T-helper 1 cell treated with Interleukin-12 subunit alpha and Interleukin-12 subunit beta and Interleukin-4 antibody, amounts not matched to agents 30 μg/mL and 1 μg/mL, for 36 hours (primary cell): ENCODE measurements at regions not wholly inside any gene's neighbourhood (a gene's known extent, or its start where the extent isn't known, plus 50 kb on each side); places are given as distances from the start of the nearest gene placed in this dataset.
"Not testable (repeated sequence)": the region's sequence is repeated elsewhere in the genome, so short reads cannot be mapped to it uniquely, and the experiment has no call there.

Experiments used
- H3K27ac Mint-ChIP-seq: one replicate; pipeline ENCODE4 v1.8.0; 2021; ENCODE audit warnings: mild to moderate bottlenecking, mixed read lengths
- H3K27me3 Mint-ChIP-seq: one replicate; pipeline ENCODE4 v1.8.0; 2021; ENCODE audit warnings: low read depth, mixed read lengths
- H3K36me3 Mint-ChIP-seq: one replicate; pipeline ENCODE4 v1.8.0; 2021; ENCODE audit warnings: low read depth, mixed read lengths
- H3K4me1 Mint-ChIP-seq: one replicate; pipeline ENCODE4 v1.8.0; 2021; ENCODE audit warnings: low read depth, mixed read lengths
- H3K4me3 Mint-ChIP-seq: one replicate; pipeline ENCODE4 v1.8.0; 2021; ENCODE audit warnings: mild to moderate bottlenecking, moderate library complexity, mixed read lengths
- H3K9me3 Mint-ChIP-seq: one replicate; pipeline ENCODE4 v1.8.0; 2021; ENCODE audit warnings: mixed read lengths

- Mint-ChIP-seq H3K4me3 (no peak overlapping the region), H3K4me1 (no peaks in the 10 kb centered on the region), H3K27me3 (no peaks in the 10 kb centered on the region), H3K27ac (no peak overlapping the region), H3K9me3 (peaks cover 43% of the 10 kb centered on the region), H3K36me3 (peaks cover 4% of the 10 kb centered on the region)
Observed at GRCh38 chr5:159680095-159680494, 236.2 kb upstream of the ADRA1B start.

DNA sequence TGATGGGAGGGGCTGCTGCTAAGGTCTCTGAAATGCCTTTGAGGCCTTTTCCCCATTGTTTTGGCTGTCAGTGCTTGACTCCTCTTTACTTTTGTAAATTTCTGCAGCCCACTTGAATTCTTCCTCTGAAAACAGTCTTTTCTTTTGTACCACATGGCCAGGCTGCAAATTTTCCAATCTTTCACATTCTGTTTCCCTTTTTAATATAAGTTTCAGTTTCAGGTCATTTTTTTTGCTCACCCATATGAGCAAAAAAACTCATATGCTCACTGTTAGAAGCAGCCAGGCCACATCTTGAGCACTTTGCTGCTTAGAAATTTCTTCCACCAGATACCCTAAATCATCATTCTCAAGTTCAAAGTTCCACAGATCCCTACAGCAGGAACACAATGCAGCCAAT lies 234.6 kb upstream of the ADRA1B start:
- Mint-ChIP-seq H3K27ac (no peak overlapping the region), H3K27me3 (no peaks in the 10 kb centered on the region), H3K4me3 (no peak overlapping the region), H3K36me3 (peaks cover 4% of the 10 kb centered on the region), H3K4me1 (no peaks in the 10 kb centered on the region), H3K9me3 (peaks cover 43% of the 10 kb centered on the region)

DNA sequence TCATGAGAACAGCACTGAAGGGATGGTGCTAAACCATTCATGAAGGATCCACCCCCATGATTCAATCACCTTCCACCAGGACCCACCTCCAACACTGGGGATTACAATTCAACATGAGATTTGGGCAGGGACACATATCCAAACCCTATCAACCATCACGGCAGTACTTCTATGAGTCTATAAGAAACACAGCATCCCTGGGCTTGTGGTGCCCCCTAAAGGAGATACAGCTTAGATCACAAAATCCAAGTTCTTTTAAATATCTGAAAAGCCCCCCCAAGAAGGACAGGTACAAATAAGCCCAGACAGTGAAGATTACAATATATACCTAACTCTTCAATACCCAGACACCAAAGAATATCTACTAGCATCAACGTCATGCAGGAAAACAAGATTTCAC lies 233.7 kb upstream of the ADRA1B start:
- no peak overlapping the region for H3K4me3 Mint-ChIP-seq
- peaks cover 4% of the 10 kb centered on the region for H3K27me3 Mint-ChIP-seq
- no peak overlapping the region for H3K27ac Mint-ChIP-seq
- peaks cover 4% of the 10 kb centered on the region for H3K36me3 Mint-ChIP-seq
- peaks cover 43% of the 10 kb centered on the region for H3K9me3 Mint-ChIP-seq
- no peaks in the 10 kb centered on the region for H3K4me1 Mint-ChIP-seq

GRCh38 chr5:159687892-159688291 lies 228.4 kb upstream of the ADRA1B start:
- H3K4me1 Mint-ChIP-seq, H3K9me3 Mint-ChIP-seq, H3K4me3 Mint-ChIP-seq, H3K27ac Mint-ChIP-seq, H3K27me3 Mint-ChIP-seq, H3K36me3 Mint-ChIP-seq: not testable (repeated sequence)

DNA sequence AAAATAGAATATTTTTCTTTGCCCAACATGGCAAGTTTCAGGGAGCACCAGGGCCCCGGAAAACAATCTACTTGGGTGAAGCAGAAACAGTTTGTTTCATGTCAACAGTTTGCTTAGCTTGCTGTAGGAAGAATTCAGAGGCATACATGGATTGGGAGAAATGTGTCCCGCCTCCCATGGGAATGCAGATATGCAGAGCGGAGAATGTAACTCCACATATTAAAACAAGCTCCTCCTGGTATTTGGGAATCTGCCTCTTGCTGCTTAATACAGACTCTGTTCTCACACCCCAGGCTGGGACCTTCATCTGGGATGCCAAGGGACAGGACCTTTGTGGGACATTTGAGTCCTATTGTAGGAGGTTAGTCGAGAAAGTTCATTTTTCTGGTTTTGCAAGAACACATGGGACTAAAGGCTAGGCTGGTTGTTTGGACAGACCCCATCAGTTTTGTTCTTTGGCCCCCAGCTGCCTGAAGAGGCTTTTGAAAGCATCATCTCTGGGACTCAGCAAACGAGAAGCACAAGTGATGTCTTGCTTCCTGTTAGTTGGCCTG lies 220.5 kb upstream of the ADRA1B start:
- Mint-ChIP-seq H3K27me3 (no peaks in the 10 kb centered on the region), H3K9me3 (peaks cover 12% of the 10 kb centered on the region), H3K4me3 (no peak overlapping the region), H3K27ac (no peak overlapping the region), H3K36me3 (no peaks in the 10 kb centered on the region), H3K4me1 (no peaks in the 10 kb centered on the region)

DNA sequence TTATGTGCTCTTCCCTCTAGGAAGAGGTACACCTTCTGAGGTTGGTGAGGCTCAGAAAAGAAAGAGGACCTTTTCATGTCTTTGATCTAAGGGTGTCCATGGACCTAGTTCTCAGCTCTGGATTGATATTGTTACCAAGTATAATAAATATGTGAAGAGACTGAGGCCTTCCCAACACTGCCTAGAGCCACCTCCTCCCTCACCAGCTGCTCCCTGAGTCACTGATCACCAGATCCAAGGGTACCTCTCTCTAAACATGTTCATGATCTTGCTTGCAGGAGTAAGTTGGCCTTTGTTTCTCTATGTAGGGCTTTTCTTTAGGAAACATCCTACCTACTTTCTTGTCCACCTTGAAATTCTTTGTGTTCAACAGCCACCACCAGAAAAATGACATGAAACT lies 218.8 kb upstream of the ADRA1B start:
- H3K27ac Mint-ChIP-seq: no peak overlapping the region
- no peaks in the 10 kb centered on the region for H3K36me3 Mint-ChIP-seq
- no peak overlapping the region for H3K4me3 Mint-ChIP-seq
- no peaks in the 10 kb centered on the region for H3K4me1 Mint-ChIP-seq
- no peaks in the 10 kb centered on the region for H3K27me3 Mint-ChIP-seq
- peaks cover 6% of the 10 kb centered on the region for H3K9me3 Mint-ChIP-seq

GRCh38 chr5:159698322-159698721 lies 218.0 kb upstream of the ADRA1B start:
- H3K4me1 Mint-ChIP-seq: no peaks in the 10 kb centered on the region

DNA sequence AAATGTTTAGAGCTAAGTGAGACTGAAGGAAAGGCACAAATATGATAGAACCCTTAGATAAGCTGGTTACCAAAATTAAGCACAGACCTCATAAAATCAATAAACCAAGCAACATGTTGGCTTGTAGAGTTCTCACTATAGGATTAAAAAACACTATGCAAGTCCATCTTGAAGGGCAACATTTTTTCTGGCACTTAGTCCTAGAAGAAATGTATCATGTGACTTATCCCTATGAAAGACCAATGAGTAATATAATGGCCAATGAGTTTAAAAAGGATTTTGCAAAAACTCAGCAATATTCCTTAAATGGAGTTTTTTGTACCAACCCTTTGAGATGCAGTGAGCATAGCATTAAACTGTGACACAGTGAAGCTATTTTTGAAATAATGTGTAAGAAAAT lies 216.3 kb upstream of the ADRA1B start:
- no peaks in the 10 kb centered on the region for H3K9me3 Mint-ChIP-seq
- no peak overlapping the region for H3K4me3 Mint-ChIP-seq
- H3K27me3 Mint-ChIP-seq: no peaks in the 10 kb centered on the region
- H3K27ac Mint-ChIP-seq: no peak overlapping the region
- H3K4me1 Mint-ChIP-seq: no peaks in the 10 kb centered on the region
- no peaks in the 10 kb centered on the region for H3K36me3 Mint-ChIP-seq

More at GRCh38 chr5:159698322-159698721, 218.0 kb upstream of the ADRA1B start:
- Mint-ChIP-seq H3K27me3 (no peaks in the 10 kb centered on the region), H3K36me3 (no peaks in the 10 kb centered on the region), H3K4me3 (no peak overlapping the region), H3K9me3 (peaks cover 4% of the 10 kb centered on the region), H3K27ac (no peak overlapping the region)

DNA sequence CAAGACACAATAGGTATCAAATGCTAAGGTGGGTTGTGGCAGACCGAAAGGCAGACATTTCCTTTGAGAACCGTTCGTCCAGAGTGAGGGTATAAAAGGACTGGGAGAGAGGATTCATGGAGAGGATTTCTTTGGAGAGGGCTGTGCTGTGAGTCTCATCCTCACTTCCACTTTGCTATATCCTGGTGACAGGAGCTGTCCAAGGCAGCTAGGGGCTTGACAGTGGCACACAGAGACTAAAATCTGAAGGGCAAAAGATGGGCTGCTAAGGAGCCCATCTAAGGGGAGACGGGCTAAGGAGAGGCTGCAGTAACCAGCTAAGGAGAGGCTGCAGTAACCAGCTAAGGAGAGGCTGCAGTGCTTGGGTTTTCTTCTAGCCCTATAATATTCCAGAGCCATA lies 214.0 kb upstream of the ADRA1B start:
- H3K27ac Mint-ChIP-seq: no peak overlapping the region
- no peaks in the 10 kb centered on the region for H3K4me1 Mint-ChIP-seq
- peaks cover 4% of the 10 kb centered on the region for H3K9me3 Mint-ChIP-seq
- no peaks in the 10 kb centered on the region for H3K27me3 Mint-ChIP-seq
- H3K36me3 Mint-ChIP-seq: no peaks in the 10 kb centered on the region
- no peak overlapping the region for H3K4me3 Mint-ChIP-seq

GRCh38 chr5:159702826-159703225 lies 213.5 kb upstream of the ADRA1B start:
- Mint-ChIP-seq H3K36me3 (no peaks in the 10 kb centered on the region), H3K27ac (no peak overlapping the region), H3K9me3 (peaks cover 9% of the 10 kb centered on the region), H3K4me1 (no peaks in the 10 kb centered on the region), H3K4me3 (no peak overlapping the region), H3K27me3 (no peaks in the 10 kb centered on the region)

DNA sequence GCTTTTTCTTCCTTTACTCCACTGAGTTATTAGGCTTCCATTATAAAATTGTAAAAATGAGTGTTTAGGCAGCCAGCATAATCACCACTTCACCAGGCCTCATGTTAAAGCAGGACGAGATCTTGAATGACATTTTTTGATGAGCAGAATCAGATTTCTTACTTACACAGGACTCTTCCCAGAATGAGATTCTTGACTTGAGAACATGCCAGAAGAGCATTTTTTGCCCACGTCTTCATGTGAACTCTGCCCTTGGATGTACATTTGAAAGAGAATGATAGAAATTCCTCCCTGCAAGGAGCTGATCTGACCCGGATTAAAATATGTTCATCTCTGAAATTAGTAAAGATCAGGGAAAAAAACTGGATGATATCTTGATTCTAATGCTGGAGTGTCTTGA lies 212.1 kb upstream of the ADRA1B start:
- Mint-ChIP-seq H3K4me3 (no peak overlapping the region), H3K4me1 (no peaks in the 10 kb centered on the region), H3K36me3 (no peaks in the 10 kb centered on the region), H3K27me3 (no peaks in the 10 kb centered on the region), H3K27ac (no peak overlapping the region), H3K9me3 (peaks cover 11% of the 10 kb centered on the region)

- H3K36me3 Mint-ChIP-seq: no peaks in the 10 kb centered on the region
- H3K4me1 Mint-ChIP-seq: no peaks in the 10 kb centered on the region
- H3K4me3 Mint-ChIP-seq: no peak overlapping the region
- peaks cover 11% of the 10 kb centered on the region for H3K9me3 Mint-ChIP-seq
- H3K27ac Mint-ChIP-seq: no peak overlapping the region
- no peaks in the 10 kb centered on the region for H3K27me3 Mint-ChIP-seq
Observed at GRCh38 chr5:159705948-159706347, 210.3 kb upstream of the ADRA1B start.

DNA sequence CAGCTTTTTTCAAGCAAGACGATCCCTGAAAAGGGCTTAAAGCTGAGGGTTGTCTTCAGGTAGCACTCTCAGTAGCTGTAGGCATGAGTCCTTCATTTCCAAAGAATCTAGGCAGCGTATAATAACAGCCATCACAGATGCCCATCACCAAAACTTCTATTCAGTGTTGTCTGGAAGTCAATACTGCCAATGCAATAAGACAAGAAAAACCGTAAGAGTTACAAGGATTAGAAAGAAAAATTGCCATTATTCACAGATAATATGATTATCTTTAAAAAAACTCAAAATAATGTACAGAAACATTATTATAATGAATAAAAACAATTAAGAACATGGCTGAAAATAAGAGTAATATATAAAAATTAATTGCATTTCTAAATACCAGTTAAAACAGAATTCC lies 208.2 kb upstream of the ADRA1B start:
- Mint-ChIP-seq H3K27me3 (peaks cover 7% of the 10 kb centered on the region), H3K27ac (no peak overlapping the region), H3K9me3 (peaks cover 11% of the 10 kb centered on the region)

DNA sequence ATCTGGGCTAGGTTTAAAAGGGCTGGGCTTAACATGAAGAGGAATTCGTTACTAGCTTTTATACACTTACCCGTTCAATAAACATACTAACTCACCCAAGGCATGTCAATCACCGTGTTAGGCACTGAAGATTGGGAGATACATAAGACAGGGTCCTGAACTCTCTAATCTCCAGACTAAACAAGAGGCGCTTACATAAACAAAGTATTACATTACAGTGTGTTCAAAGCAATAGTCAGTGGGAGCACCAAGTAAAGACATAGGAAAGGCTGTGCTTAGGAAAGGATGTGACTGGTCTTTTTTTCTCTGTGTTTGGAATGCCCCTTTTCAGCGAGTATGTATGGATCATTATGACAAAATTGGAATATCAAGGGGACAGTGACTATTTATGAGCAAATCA lies 203.6 kb upstream of the ADRA1B start:
- Mint-ChIP-seq H3K27me3 (peaks cover 12% of the 10 kb centered on the region), H3K27ac (no peak overlapping the region), H3K4me3 (no peak overlapping the region), H3K9me3 (peaks cover 3% of the 10 kb centered on the region), H3K4me1 (no peaks in the 10 kb centered on the region), H3K36me3 (no peaks in the 10 kb centered on the region)

More for the DNA sequence above, 208.2 kb upstream of the ADRA1B start:
- Mint-ChIP-seq H3K4me3 (no peak overlapping the region), H3K4me1 (no peaks in the 10 kb centered on the region), H3K36me3 (no peaks in the 10 kb centered on the region)

DNA sequence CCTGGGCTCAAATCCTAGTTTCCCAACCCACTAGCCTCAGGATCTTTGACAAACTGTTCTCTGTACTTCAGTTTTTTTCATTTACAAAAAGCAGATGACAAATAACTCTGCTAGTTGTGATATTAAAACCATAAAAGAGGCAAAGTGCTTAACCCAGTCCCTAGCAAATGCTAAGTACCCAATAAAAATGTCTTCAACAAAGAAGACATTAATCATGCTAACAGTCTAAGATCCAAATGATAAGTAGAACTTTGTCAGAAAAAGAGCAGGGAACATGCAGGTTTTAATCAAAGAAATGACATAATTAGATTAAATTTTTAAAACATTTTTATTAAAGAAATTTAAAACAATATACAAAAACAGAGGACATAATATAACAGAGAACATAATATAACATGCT lies 203.0 kb upstream of the ADRA1B start:
- Mint-ChIP-seq H3K27me3 (peaks cover 12% of the 10 kb centered on the region), H3K9me3 (no peaks in the 10 kb centered on the region), H3K27ac (no peak overlapping the region), H3K36me3 (no peaks in the 10 kb centered on the region), H3K4me3 (no peak overlapping the region), H3K4me1 (no peaks in the 10 kb centered on the region)

GRCh38 chr5:159713773-159714172 lies 202.5 kb upstream of the ADRA1B start:
- no peaks in the 10 kb centered on the region for H3K36me3 Mint-ChIP-seq
- H3K27ac Mint-ChIP-seq: no peak overlapping the region
- H3K27me3 Mint-ChIP-seq: peaks cover 12% of the 10 kb centered on the region

More at GRCh38 chr5:159713773-159714172, 202.5 kb upstream of the ADRA1B start:
- Mint-ChIP-seq H3K4me1 (no peaks in the 10 kb centered on the region), H3K4me3 (no peak overlapping the region), H3K9me3 (no peaks in the 10 kb centered on the region)
